HFF-Myc (cell line): ENCODE measurements at regions not wholly inside any gene's neighbourhood (a gene's known extent, or its start where the extent isn't known, plus 50 kb on each side); places are given as distances from the start of the nearest gene placed in this dataset.

Experiments
- DNase-seq: peaks from one replicate; pipeline ENCODE4 v3.0.0-alpha.2; 2011; ENCODE audit warnings: low read depth; ENCODE audit errors: extremely low read depth
- H3K4me3 ChIP-seq: replicated peaks from 2 replicates; pipeline ENCODE4 v1.5.1; 2011; ENCODE audit warnings: low read depth, mild to moderate bottlenecking, control low read depth, low read length
- TF ChIP-seq, protein P1 (sequence below): IDR thresholded peaks from 2 replicates; pipeline ENCODE4 v1.5.1; 2012; ENCODE audit warnings: mild to moderate bottlenecking, low read depth, low read length, control low read depth; ENCODE audit errors: missing control alignments

- DNase-seq, result no peak
- no peak overlapping the region for H3K4me3 ChIP-seq
- TF ChIP-seq, protein P1, sequence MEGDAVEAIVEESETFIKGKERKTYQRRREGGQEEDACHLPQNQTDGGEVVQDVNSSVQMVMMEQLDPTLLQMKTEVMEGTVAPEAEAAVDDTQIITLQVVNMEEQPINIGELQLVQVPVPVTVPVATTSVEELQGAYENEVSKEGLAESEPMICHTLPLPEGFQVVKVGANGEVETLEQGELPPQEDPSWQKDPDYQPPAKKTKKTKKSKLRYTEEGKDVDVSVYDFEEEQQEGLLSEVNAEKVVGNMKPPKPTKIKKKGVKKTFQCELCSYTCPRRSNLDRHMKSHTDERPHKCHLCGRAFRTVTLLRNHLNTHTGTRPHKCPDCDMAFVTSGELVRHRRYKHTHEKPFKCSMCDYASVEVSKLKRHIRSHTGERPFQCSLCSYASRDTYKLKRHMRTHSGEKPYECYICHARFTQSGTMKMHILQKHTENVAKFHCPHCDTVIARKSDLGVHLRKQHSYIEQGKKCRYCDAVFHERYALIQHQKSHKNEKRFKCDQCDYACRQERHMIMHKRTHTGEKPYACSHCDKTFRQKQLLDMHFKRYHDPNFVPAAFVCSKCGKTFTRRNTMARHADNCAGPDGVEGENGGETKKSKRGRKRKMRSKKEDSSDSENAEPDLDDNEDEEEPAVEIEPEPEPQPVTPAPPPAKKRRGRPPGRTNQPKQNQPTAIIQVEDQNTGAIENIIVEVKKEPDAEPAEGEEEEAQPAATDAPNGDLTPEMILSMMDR, result no peak
Observed at GRCh38 chr1:209213989-209214388, 369.5 kb upstream of the CAMK1G start.

- DNase-seq, result no peak
- TF ChIP-seq, protein P1, result no peak
- H3K4me3 ChIP-seq, result no peak overlapping the region
Observed at GRCh38 chr1:209215826-209216225, 367.7 kb upstream of the CAMK1G start.

DNA sequence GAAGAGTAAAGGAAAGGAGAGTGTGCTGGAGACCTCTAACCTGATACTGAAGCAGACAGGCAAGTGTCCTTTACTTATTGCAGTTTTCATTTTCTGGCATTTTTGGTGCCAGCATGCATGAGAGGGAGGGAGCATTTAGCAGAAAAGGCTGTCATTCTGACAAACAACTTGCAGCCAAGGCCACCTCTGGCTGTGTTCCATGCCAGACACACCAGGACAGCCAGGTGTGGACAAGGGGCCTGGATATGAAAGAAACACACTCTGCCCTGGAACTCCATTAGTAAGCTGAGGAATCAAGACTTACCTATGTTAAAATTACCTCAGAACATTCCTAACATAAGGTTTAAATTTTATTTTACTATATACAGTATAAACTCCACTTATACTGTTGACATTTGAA is 365.4 kb upstream of the CAMK1G start:
- no peak for DNase-seq
- H3K4me3 ChIP-seq, result no peak overlapping the region
- TF ChIP-seq, protein P1, result no peak

DNA sequence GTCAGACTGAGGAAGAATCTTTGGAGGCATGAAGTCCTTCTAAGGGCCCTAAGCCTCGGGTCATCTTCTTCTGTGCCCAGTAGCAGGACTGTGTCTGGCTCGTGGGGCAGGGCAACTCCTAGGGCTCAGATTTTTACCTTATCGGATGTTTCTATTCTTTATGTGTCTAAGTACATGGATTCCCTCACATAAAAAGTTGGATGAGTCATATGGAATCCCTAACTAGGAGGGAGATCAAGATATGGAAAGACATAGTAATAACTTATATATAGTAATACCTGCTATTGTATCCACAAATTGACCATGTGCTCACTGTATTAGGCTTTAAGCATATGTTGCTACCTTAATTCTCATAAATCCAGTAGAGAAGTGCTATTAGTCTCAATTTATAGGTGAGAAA is 364.5 kb upstream of the CAMK1G start:
- TF ChIP-seq, protein P1, result no peak
- no peak for DNase-seq
- H3K4me3 ChIP-seq, result no peak overlapping the region

- TF ChIP-seq, protein P1, result no peak
- no peak for DNase-seq
- no peak overlapping the region for H3K4me3 ChIP-seq
Observed at GRCh38 chr1:209219791-209220524, 363.6 kb upstream of the CAMK1G start.

GRCh38 chr1:209222826-209223225 is 360.7 kb upstream of the CAMK1G start:
- DNase-seq, result no peak
- H3K4me3 ChIP-seq, result no peak overlapping the region
- TF ChIP-seq, protein P1, result no peak

DNA sequence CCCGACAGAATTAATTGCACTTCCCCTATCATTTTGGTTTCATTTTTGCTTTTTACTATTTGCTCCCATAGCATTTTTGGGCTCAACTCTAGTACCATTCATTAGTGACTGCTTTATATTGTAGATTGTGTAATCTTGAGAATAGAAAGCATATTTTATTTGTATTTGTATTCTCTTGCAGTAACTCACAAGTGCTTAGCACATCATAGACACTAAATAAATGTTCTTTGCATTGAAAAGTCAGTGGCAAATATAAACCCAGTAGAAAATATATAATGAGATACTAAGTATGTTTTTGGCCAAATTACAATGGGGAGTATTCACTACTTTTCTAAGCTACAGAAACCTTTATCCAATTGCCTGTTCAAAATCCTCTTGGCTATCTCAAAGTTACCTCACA is 359.7 kb upstream of the CAMK1G start:
- TF ChIP-seq, protein P1, result no peak
- no peak overlapping the region for H3K4me3 ChIP-seq
- DNase-seq, result no peak
